Thyroid gland (tissue), 4 donors: ENCODE measurements at regions not wholly inside any gene's neighbourhood (a gene's known extent, or its start where the extent isn't known, plus 50 kb on each side); places are given as distances from the start of the nearest gene placed in this dataset.

Source experiments
- DNase-seq, 2 donors: peaks; one replicate each; pipeline ENCODE4 v3.0.0-alpha.2; 2019
- H3K27ac ChIP-seq, 3 donors: fragments of 200-600 bp; sonication (generic); 1 replicate in 2 of 3; 2 replicates in 1 of 3; pipeline ENCODE4 v1.5.1; 2016 to 2019; ENCODE audit warnings: mild to moderate bottlenecking in 1 of 3, moderate library complexity in 1 of 3
- H3K27me3 ChIP-seq: fragments of 200-600 bp; sonication (generic); one replicate; pipeline ENCODE4 v1.5.1; 2019
- H3K36me3 ChIP-seq, 2 donors: fragments of 200-600 bp; sonication (generic); one replicate each; pipeline ENCODE4 v1.5.1; 2016 to 2019
- H3K4me1 ChIP-seq, 2 donors: fragments of 200-600 bp; sonication (generic); one replicate each; pipeline ENCODE4 v1.5.1; 2017 to 2019
- H3K4me3 ChIP-seq, 3 donors: fragments of 200-600 bp; sonication (generic); replicated peaks in 1 of 3; 1 replicate in 2 of 3; 2 replicates in 1 of 3; pipeline ENCODE4 v1.5.1; 2016; ENCODE audit warnings: mild to moderate bottlenecking in 1 of 3
- H3K9me3 ChIP-seq: fragments of 200-600 bp; sonication (generic); one replicate; pipeline ENCODE4 v1.5.1; 2017
- CTCF ChIP-seq, 6 experiments: fragments of 200-600 bp in 3 of 6; fragments of 450-650 bp in 3 of 6; sonication (generic) in 3 of 6; IDR thresholded peaks; one replicate each; pipeline ENCODE4 v1.5.1; 2016 to 2019; ENCODE audit warnings: antibody characterized with exemption in 6 of 6, mild to moderate bottlenecking in 2 of 6, inconsistent platforms in 1 of 6, moderate library complexity in 1 of 6
- POLR2A ChIP-seq, 2 donors: fragments of 450-650 bp; IDR thresholded peaks; one replicate each; pipeline ENCODE4 v1.6.1; 2017; ENCODE audit warnings: antibody characterized with exemption in 2 of 2, mild to moderate bottlenecking in 2 of 2, moderate library complexity in 1 of 2
- WGBS, 2 donors: methylation state at CpG; one replicate each; pipeline ENCODE4 v1.1.5; 2017; 5-methylcytosine and 5-hydroxymethylcytosine counted together
- intact Hi-C: fragments of 100-400 bp; cut with DNase I; formaldehyde crosslinking; loops from one replicate; pipeline ENCODE4 v1.15.1; 2023

DNA sequence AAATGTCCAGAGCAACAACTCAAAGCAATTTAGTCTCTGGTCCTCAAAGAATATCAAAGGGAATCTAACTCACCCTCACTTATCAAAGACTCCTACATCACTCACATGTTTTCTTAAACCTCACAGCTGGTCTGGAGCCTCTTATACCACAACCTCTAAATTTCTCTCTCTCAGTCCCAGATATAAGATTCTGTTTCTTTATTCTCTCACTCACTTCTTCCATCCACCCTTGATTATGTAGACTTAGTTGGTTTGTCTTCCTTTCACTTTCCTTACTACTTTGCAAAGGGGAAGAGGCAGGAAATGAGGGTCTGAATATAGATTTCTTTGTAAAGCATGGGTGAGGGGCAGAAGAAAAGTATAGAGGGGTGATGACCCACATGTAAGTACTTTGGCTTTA, 75.4 kb upstream of the STARD4 start:
- TF ChIP-seq POLR2A (IDR thresholded peaks at IDR 0.05) = no peak
- TF ChIP-seq CTCF (IDR thresholded peaks at IDR 0.05) = no peak
- intact Hi-C loops = no loop called here
- H3K27me3 ChIP-seq = no peaks in the 10 kb centered on the region
- no peaks in the 10 kb centered on the region for H3K9me3 ChIP-seq
- DNase-seq = no peak
- no peaks in the 10 kb centered on the region for H3K36me3 ChIP-seq
- H3K4me3 ChIP-seq = no peak overlapping the region
- no peak overlapping the region for H3K27ac ChIP-seq
- peaks cover 6 to 8% of the 10 kb centered on the region in 2 donors for H3K4me1 ChIP-seq

- TF ChIP-seq POLR2A (IDR thresholded peaks at IDR 0.05) = no peak
- intact Hi-C loops = no loop called here
- 71 to 82% methylated on average over 4 of the region's 4 CpGs for WGBS, 2 donors
- DNase-seq = no peak
- Histone ChIP-seq H3K4me1 (peaks cover 6 to 8% of the 10 kb centered on the region in 2 donors), H3K9me3 (no peaks in the 10 kb centered on the region), H3K27ac (no peak overlapping the region), H3K36me3 (no peaks in the 10 kb centered on the region), H3K4me3 (no peak overlapping the region), H3K27me3 (no peaks in the 10 kb centered on the region)
Observed at GRCh38 chr5:111585946-111586345, 73.6 kb upstream of the STARD4 start.

DNA sequence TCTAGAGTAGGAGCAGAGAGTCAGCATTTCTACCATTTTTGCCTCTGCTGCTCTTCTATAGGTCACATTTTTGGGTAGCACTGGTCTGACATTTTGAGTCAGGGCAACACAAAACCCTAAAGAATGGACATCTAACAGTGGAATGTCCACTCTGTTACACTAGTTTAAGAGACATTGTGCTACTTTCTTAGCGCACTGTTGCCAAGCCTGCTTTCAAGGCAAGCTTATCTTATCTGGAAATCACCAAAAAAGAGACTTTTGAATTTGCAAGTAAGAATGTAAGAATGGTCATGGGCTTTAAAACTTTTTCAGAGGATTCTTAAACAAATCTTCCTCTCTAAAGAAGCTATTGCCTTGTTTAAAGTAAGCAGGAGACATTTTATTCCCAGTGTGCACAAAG, 73.0 kb upstream of the STARD4 start:
- Histone ChIP-seq H3K36me3 (no peaks in the 10 kb centered on the region), H3K27me3 (no peaks in the 10 kb centered on the region), H3K9me3 (no peaks in the 10 kb centered on the region), H3K27ac (no peak overlapping the region), H3K4me3 (no peak overlapping the region), H3K4me1 (peaks cover 6 to 8% of the 10 kb centered on the region in 2 donors)
- 30 to 50% methylated on average over 1 of the region's 1 CpG for WGBS, 2 donors
- TF ChIP-seq POLR2A (IDR thresholded peaks at IDR 0.05) (no peak), CTCF (IDR thresholded peaks at IDR 0.05) (no peak)
- intact Hi-C loops = no loop called here
- DNase-seq = no peak

DNA sequence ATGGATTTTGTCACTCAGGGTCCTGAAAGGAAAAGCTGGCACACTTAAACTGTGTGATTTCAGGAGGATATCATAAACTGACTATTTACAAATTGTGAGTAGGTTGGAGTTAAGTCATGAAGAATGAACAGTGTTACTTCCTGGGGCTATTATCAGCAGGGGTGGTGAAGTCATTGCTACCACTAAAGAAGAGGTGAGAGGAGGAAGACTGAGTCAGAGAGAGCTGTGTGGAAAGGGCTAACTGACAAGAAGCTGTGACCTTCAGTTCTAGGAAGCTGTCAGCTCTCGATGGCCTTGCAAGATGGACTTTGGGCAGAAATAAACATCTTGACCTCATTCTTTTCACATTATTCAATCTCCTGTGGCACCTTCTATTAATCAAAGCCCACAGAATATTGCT, 72.3 kb upstream of the STARD4 start:
- no peak for TF ChIP-seq POLR2A (IDR thresholded peaks at IDR 0.05)
- no peak for TF ChIP-seq CTCF (IDR thresholded peaks at IDR 0.05)
- intact Hi-C loops = no loop called here
- Histone ChIP-seq H3K4me1 (peaks cover 6 to 8% of the 10 kb centered on the region in 2 donors), H3K4me3 (no peak overlapping the region), H3K36me3 (no peaks in the 10 kb centered on the region), H3K9me3 (no peaks in the 10 kb centered on the region), H3K27ac (no peak overlapping the region), H3K27me3 (no peaks in the 10 kb centered on the region)
- no peak for DNase-seq
- 24 to 42% methylated on average over 1 of the region's 1 CpG for WGBS, 2 donors

DNA sequence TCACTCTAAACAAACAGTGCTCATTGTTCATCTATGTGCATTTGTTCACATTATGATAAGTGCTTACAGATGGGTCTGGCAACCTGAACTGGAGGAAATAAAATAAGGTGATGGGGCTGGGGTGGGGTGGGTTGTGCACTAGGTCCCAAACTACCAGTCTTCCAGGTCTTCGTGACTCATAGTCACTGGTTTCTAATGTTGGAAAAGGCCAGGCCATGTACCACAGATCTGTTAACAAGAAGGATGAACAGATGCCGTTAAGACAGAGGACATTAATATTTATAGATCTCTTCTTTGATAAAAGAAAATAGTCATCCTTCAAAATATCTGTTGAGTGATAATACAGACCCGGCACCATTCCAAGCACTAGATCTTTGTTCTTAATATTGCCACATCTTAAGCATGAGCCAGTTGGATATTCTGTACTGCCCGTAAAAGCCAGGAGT, 71.4 kb upstream of the STARD4 start:
- DNase-seq = no peak
- TF ChIP-seq POLR2A (IDR thresholded peaks at IDR 0.05) (no peak), CTCF (IDR thresholded peaks at IDR 0.05) (no peak)
- H3K4me1 ChIP-seq = peaks cover 6 to 8% of the 10 kb centered on the region in 2 donors
- 94 to 97% methylated on average over 4 of the region's 4 CpGs for WGBS, 2 donors
- intact Hi-C loops = no loop called here
- no peaks in the 10 kb centered on the region for H3K27me3 ChIP-seq
- no peaks in the 10 kb centered on the region for H3K36me3 ChIP-seq
- H3K27ac ChIP-seq = no peak overlapping the region
- no peaks in the 10 kb centered on the region for H3K9me3 ChIP-seq
- no peak overlapping the region for H3K4me3 ChIP-seq
